ENCODE measurements at regions not wholly inside any gene's neighbourhood (a gene's known extent, or its start where the extent isn't known, plus 50 kb on each side); places are given as distances from the start of the nearest gene placed in this dataset.

DNA sequence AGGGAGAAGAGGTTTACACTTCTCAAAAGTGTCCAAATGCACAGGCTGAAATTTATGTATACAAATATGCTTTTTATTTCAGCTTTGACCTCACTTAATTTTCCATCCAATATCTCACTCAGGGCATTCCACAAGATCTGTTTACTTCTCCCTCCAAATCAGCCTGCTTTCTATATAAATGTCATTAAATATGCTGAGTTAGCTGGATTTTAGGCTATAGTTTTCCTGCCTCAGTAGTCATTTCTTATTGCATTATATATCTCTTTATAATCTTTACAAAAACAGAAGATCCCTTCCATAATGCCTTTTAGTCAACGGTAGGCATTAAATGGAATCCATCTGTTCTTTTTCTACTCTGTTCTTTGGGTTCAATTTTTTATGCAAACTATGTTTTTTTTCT lies 71.7 kb upstream of the KCND2 start:
- DNase-seq (ENCODE audit: low read depth in 1 of 2, low spot score in 1 of 2): no peak
- Histone ChIP-seq H3K27ac (replicated peaks) (no peak overlapping the region), H3K4me3 (replicated peaks; ENCODE audit: insufficient read depth, low read length) (no peak overlapping the region), H3K27me3 (ENCODE audit: insufficient read depth, poor library complexity, severe bottlenecking) (no peaks in the 10 kb centered on the region)
- TF ChIP-seq, protein P1, sequence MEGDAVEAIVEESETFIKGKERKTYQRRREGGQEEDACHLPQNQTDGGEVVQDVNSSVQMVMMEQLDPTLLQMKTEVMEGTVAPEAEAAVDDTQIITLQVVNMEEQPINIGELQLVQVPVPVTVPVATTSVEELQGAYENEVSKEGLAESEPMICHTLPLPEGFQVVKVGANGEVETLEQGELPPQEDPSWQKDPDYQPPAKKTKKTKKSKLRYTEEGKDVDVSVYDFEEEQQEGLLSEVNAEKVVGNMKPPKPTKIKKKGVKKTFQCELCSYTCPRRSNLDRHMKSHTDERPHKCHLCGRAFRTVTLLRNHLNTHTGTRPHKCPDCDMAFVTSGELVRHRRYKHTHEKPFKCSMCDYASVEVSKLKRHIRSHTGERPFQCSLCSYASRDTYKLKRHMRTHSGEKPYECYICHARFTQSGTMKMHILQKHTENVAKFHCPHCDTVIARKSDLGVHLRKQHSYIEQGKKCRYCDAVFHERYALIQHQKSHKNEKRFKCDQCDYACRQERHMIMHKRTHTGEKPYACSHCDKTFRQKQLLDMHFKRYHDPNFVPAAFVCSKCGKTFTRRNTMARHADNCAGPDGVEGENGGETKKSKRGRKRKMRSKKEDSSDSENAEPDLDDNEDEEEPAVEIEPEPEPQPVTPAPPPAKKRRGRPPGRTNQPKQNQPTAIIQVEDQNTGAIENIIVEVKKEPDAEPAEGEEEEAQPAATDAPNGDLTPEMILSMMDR (IDR thresholded peaks at IDR 0.05; ENCODE audit: insufficient read depth, low read length): no peak
- TF ChIP-seq, protein P2, sequence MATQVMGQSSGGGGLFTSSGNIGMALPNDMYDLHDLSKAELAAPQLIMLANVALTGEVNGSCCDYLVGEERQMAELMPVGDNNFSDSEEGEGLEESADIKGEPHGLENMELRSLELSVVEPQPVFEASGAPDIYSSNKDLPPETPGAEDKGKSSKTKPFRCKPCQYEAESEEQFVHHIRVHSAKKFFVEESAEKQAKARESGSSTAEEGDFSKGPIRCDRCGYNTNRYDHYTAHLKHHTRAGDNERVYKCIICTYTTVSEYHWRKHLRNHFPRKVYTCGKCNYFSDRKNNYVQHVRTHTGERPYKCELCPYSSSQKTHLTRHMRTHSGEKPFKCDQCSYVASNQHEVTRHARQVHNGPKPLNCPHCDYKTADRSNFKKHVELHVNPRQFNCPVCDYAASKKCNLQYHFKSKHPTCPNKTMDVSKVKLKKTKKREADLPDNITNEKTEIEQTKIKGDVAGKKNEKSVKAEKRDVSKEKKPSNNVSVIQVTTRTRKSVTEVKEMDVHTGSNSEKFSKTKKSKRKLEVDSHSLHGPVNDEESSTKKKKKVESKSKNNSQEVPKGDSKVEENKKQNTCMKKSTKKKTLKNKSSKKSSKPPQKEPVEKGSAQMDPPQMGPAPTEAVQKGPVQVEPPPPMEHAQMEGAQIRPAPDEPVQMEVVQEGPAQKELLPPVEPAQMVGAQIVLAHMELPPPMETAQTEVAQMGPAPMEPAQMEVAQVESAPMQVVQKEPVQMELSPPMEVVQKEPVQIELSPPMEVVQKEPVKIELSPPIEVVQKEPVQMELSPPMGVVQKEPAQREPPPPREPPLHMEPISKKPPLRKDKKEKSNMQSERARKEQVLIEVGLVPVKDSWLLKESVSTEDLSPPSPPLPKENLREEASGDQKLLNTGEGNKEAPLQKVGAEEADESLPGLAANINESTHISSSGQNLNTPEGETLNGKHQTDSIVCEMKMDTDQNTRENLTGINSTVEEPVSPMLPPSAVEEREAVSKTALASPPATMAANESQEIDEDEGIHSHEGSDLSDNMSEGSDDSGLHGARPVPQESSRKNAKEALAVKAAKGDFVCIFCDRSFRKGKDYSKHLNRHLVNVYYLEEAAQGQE (IDR thresholded peaks at IDR 0.05; ENCODE audit: insufficient replicate concordance, low read depth): no peak
- TF ChIP-seq SPI1 (IDR thresholded peaks at IDR 0.05; ENCODE audit: borderline replicate concordance, low read depth): no peak
- TF ChIP-seq POLR2AphosphoS5 (IDR thresholded peaks at IDR 0.05; ENCODE audit: low read depth): no peak
- no peak for TF ChIP-seq GABPA (IDR thresholded peaks at IDR 0.05; ENCODE audit: low read depth)

DNA sequence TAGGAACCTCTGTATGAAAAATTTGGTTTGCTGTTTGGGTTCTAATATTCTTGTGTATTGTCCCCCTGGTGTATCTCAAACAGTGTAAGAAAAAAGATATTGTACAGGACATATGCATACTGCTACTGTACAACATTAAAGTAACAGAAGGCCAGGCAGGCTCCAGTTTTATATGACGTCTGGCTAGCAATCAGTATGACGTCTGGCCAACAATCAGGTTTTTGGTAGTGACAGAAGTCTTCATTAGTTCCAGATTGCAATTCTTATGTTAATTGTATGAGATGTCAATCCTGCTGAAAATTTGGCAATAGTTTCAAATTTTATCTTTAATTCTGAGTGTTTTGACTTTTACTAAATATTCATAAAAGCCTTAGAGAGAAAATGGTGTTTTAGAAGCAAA lies 67.9 kb upstream of the KCND2 start:
- no peak for DNase-seq (ENCODE audit: low read depth in 1 of 2, low spot score in 1 of 2)
- Histone ChIP-seq H3K27me3 (ENCODE audit: insufficient read depth, poor library complexity, severe bottlenecking) (no peaks in the 10 kb centered on the region), H3K4me3 (replicated peaks; ENCODE audit: insufficient read depth, low read length) (no peak overlapping the region), H3K27ac (replicated peaks) (no peak overlapping the region)
- no peak for TF ChIP-seq SPI1 (IDR thresholded peaks at IDR 0.05; ENCODE audit: borderline replicate concordance, low read depth)
- TF ChIP-seq, protein P1 (IDR thresholded peaks at IDR 0.05; ENCODE audit: insufficient read depth, low read length): no peak
- no peak for TF ChIP-seq POLR2AphosphoS5 (IDR thresholded peaks at IDR 0.05; ENCODE audit: low read depth)
- TF ChIP-seq, protein P2 (IDR thresholded peaks at IDR 0.05; ENCODE audit: insufficient replicate concordance, low read depth): no peak
- TF ChIP-seq GABPA (IDR thresholded peaks at IDR 0.05; ENCODE audit: low read depth): no peak

DNA sequence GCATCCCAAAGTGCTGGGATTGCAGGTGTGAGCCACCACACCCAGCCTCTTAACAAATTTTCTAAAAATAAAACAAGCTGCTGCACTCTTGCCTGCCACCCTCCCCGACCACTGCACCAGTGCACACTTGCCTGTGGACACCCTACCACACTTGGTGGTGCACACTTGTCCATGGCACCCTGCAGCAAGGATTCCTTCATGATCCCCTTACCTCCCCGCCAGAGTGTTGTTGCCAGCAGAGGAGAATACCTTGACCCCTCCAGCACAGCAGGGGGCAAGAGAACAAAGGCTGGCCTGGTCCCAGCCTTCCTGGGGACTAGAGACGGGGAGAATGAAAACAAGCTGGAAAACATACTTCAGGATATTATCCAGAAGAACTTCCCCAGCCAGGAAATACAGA lies 65.9 kb upstream of the KCND2 start:
- Histone ChIP-seq H3K4me3 (replicated peaks; ENCODE audit: insufficient read depth, low read length) (no peak overlapping the region), H3K27me3 (ENCODE audit: insufficient read depth, poor library complexity, severe bottlenecking) (no peaks in the 10 kb centered on the region), H3K27ac (replicated peaks) (no peak overlapping the region)
- DNase-seq (ENCODE audit: low read depth in 1 of 2, low spot score in 1 of 2): no peak
- TF ChIP-seq POLR2AphosphoS5 (IDR thresholded peaks at IDR 0.05; ENCODE audit: low read depth) (no peak), GABPA (IDR thresholded peaks at IDR 0.05; ENCODE audit: low read depth) (no peak), SPI1 (IDR thresholded peaks at IDR 0.05; ENCODE audit: borderline replicate concordance, low read depth) (no peak)
- TF ChIP-seq, protein P2 (IDR thresholded peaks at IDR 0.05; ENCODE audit: insufficient replicate concordance, low read depth): no peak
- TF ChIP-seq, protein P1 (IDR thresholded peaks at IDR 0.05; ENCODE audit: insufficient read depth, low read length): no peak
